Nephron progenitor cell (in vitro differentiated cells): ENCODE measurements at regions not wholly inside any gene's neighbourhood (a gene's known extent, or its start where the extent isn't known, plus 50 kb on each side); places are given as distances from the start of the nearest gene placed in this dataset.

ENCODE experiments used
- DNase-seq: peaks from one replicate; pipeline ENCODE4 v3.0.0; 2021
- H3K27ac Mint-ChIP-seq: 2 replicates; pipeline ENCODE4 v1.8.0; 2021; ENCODE audit warnings: mild to moderate bottlenecking, moderate library complexity, mixed read lengths
- H3K27me3 Mint-ChIP-seq: 2 replicates; pipeline ENCODE4 v1.8.0; 2021; ENCODE audit warnings: mild to moderate bottlenecking, low read depth, mixed read lengths; ENCODE audit not compliant: poor library complexity
- H3K36me3 Mint-ChIP-seq: 2 replicates; pipeline ENCODE4 v1.8.0; 2021; ENCODE audit warnings: low read depth, mixed read lengths
- H3K4me1 Mint-ChIP-seq: 2 replicates; pipeline ENCODE4 v1.8.0; 2021; ENCODE audit warnings: mixed read lengths
- H3K4me3 Mint-ChIP-seq: 2 replicates; pipeline ENCODE4 v1.8.0; 2021; ENCODE audit warnings: mild to moderate bottlenecking, moderate library complexity, mixed read lengths
- H3K9me3 Mint-ChIP-seq: 2 replicates; pipeline ENCODE4 v1.8.0; 2021; ENCODE audit warnings: mild to moderate bottlenecking, moderate library complexity, mixed read lengths
- TF ChIP-seq, protein P1 (sequence below): fragments of 200-600 bp; sonication (generic); IDR thresholded peaks from 2 replicates; pipeline ENCODE4 v1.5.0; 2021; ENCODE audit warnings: antibody characterized with exemption

DNA sequence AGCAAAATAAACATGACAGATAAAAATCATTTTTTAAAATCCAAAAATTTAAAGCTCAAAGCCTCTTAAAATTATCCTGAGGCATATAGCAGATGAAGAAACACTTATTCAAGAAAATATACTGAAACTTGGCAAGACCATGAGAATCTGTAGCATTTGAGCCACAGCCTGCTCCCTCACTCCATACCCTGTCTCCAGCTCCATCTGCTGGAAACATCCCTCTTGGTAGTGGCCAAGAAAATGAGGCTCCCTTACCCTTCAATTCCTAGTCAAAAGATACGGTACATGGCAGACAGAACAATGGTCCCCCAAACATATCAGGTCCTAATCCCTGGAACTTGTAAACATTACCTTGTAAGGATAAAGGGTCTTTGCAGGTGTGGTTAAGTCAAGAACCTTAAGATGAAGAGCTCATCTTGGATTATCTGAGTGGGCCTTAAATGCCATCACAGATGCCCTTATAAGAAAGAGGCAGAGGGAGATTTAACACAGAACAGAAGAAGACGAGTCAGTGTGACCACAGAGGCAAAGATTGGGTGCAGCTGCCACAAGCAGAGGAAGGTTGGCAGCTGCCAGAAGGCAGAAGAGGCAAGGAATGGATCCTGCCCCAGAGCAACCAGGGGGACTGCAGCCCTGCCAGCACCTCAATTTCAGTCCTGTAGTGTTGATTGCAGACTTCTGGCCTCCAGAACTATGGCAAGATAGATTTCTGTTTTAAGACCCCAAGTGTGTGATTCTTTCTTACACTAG lies 149.4 kb downstream of the ZNF248 start:
- Mint-ChIP-seq H3K27me3 (peaks cover 2% of the 10 kb centered on the region), H3K4me1 (no peaks in the 10 kb centered on the region), H3K4me3 (no peak overlapping the region), H3K36me3 (no peaks in the 10 kb centered on the region), H3K9me3 (peaks cover 91% of the 10 kb centered on the region), H3K27ac (no peak overlapping the region)
- TF ChIP-seq, protein P1, sequence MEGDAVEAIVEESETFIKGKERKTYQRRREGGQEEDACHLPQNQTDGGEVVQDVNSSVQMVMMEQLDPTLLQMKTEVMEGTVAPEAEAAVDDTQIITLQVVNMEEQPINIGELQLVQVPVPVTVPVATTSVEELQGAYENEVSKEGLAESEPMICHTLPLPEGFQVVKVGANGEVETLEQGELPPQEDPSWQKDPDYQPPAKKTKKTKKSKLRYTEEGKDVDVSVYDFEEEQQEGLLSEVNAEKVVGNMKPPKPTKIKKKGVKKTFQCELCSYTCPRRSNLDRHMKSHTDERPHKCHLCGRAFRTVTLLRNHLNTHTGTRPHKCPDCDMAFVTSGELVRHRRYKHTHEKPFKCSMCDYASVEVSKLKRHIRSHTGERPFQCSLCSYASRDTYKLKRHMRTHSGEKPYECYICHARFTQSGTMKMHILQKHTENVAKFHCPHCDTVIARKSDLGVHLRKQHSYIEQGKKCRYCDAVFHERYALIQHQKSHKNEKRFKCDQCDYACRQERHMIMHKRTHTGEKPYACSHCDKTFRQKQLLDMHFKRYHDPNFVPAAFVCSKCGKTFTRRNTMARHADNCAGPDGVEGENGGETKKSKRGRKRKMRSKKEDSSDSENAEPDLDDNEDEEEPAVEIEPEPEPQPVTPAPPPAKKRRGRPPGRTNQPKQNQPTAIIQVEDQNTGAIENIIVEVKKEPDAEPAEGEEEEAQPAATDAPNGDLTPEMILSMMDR: no peak
- no peak for DNase-seq

DNA sequence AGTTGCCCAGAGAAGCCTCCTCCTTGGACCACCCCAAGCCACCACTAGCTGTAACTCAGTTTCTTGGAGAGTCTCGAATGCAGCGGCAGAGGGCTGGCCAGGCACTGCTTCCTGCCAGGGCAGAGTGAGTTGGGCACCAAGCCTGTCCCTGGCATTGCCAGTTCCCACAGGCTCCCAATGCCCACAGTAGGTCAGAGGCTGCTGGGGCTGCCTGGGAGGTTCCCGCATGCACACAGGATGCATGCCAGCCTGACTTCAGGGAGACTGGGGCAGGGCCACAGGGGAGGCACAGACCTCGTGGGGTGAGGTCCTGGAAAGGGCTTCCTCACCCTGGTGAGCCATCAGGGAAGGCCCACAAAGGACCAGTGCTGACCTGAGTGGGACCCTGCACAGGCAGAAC lies 152.8 kb downstream of the ZNF248 start:
- Mint-ChIP-seq H3K9me3 (peaks cover 94% of the 10 kb centered on the region), H3K27ac (no peak overlapping the region), H3K27me3 (peaks cover 2% of the 10 kb centered on the region), H3K4me3 (no peak overlapping the region), H3K36me3 (no peaks in the 10 kb centered on the region), H3K4me1 (no peaks in the 10 kb centered on the region)
- TF ChIP-seq, protein P1: no peak
- no peak for DNase-seq

DNA sequence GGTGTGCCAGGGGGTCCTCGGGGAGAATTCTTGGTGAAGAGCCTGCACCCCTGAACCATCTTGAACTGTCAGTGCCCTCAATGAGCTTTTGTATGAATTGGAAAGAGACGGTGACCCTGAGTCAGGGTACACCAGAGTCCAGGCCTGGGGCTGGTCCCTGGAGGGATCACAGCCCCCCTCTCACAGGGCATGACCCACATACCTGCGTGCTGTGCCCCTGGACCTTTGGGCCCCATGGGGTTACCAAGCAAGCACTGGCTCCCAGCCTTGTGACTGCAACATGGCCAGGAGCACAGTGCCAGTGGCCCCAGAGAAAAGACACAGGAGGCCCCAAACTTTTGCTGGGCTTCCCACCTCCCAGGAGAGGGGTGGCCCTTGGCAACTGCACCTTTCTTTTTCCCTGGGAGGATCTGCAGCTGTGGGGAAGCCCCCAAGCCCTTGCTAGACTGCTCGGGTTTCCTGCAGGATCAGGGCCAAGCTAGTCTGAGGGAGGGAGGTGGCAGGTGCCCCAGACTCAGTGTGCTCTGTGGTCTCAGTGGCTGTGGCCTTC lies 153.5 kb downstream of the ZNF248 start:
- no peak for DNase-seq
- Mint-ChIP-seq H3K4me3 (no peak overlapping the region), H3K27me3 (peaks cover 2% of the 10 kb centered on the region), H3K27ac (no peak overlapping the region), H3K9me3 (peaks cover 96% of the 10 kb centered on the region), H3K4me1 (no peaks in the 10 kb centered on the region), H3K36me3 (no peaks in the 10 kb centered on the region)
- TF ChIP-seq, protein P1: no peak

DNA sequence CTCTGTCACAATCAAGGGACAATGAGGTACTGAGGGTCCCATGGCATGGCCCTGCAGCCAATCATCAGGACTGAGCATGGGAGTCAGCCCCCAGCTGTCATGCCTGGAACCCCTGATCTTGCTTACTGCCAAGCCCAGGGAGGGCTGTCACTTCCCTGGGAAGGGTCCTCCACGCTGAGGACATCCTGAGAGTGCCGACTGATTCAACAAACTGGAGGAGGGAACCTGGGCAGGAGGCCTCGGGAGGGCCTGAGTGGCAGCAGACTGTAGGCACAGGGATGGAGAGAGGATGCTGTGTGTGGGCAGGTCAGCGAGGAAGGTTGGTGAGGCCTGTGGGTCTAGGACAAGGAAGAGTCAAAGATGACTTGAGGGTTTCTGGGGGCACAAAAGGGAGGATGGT lies 154.3 kb downstream of the ZNF248 start:
- no peak for DNase-seq
- H3K27ac Mint-ChIP-seq: no peak overlapping the region
- TF ChIP-seq, protein P1: no peak
- H3K4me3 Mint-ChIP-seq: no peak overlapping the region
- H3K4me1 Mint-ChIP-seq: no peaks in the 10 kb centered on the region
- peaks cover 2% of the 10 kb centered on the region for H3K27me3 Mint-ChIP-seq
- peaks cover 96% of the 10 kb centered on the region for H3K9me3 Mint-ChIP-seq
- no peaks in the 10 kb centered on the region for H3K36me3 Mint-ChIP-seq

DNA sequence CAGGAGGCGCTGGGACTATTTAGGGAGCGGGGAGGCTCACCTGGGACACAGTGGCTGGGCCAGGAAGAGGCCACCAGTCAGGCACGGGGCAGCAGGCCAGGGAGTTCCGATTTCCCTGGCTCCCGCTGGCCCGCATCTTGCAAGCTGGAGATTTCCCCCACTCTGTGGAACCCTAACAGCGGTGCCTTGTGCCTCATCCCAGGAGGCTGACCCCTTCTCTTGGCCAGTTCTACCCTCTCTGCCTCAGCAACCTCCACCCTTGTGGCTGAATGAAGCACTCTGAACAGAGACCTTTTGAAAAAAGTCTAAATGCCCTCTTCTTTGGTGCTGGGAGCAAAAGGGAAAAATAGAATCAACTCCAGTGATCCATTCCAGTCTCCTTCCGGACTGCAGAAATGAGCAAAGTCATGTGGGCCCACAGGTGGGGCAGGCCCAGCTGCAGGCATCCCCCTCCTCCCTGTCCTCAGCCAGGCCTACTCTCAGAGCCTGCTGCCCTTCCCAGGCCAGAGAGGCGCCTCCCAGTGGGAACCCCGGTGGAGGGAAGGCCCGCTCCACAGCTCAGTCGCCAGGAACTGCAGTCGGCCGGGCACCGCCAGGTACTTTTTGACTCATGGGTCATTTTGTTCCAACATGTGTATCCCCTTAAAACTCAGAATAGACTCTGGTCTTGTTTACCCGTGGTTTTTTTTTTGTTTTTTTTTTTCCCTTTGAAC lies 155.5 kb downstream of the ZNF248 start:
- DNase-seq: no peak
- Mint-ChIP-seq H3K4me3 (no peak overlapping the region), H3K9me3 (peaks cover 96% of the 10 kb centered on the region), H3K27me3 (peaks cover 2% of the 10 kb centered on the region), H3K4me1 (no peaks in the 10 kb centered on the region), H3K27ac (no peak overlapping the region), H3K36me3 (no peaks in the 10 kb centered on the region)
- TF ChIP-seq, protein P1: no peak
